HG03342 (cell line): ENCODE measurements at regions not wholly inside any gene's neighbourhood (a gene's known extent, or its start where the extent isn't known, plus 50 kb on each side); places are given as distances from the start of the nearest gene placed in this dataset.

Experiments used
- ATAC-seq: cut with Tn5 transposase; IDR thresholded peaks from one replicate; pipeline ENCODE4 v1.9.1; 2021; ENCODE audit warnings: mild to moderate bottlenecking, moderate library complexity; ENCODE audit not compliant: unreplicated experiment

DNA sequence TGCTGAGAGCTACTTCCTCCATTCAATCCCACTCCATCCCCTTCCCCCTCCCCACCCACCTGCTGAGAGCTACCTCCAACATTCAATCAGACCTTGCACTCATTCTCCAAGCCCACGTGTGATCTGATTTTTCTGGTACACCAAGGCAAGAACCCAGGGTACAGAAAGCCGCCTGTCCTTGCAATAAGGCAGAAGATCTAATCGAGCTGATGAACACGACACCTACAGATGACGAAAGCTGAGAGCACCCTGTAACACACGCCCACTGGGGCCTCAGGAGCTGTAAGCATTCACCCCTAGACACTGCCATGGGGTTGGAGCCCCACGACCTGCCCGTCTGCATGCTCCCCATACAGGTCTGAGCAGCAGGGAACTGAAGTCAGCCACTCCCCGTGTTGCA, 58.3 kb downstream of the TRIML1 start:
- no peak for ATAC-seq

DNA sequence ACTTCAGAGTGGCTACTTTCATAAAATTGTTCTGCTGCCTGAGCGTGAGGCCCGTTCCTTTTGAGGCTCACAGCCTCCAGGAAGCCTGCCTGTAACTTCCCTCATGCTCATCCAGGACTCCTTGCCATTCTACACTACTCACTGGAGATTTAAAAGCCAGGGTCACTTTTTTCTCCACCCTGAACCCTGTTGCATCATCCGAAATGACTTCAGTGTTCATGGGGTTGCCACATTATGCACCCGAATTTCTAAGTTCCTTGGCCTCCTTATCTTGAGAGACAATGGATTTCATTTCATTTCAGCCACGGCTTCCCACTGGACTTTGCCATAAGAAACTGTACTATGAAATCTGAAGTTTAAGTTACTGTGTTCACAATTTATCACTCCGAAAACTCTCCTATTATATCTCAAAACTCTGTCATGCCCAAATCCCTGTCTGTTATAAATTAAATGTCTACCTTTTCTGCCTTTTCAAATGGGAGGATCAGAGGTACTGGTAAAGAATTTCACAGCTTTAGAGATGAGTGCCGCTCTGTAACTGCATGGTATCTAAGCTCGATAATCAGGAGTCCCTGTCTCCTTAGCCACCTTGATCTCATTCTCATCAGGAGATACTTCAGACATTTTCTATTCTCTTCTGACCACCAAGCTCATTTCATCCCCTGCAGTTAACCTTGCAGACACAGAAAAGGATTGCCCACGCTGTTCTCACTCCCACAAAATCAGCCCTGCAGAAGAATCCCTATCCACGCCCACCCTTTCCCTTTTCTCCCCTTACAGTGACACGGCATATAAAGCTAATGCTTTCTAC, 59.9 kb downstream of the TRIML1 start:
- no peak for ATAC-seq

DNA sequence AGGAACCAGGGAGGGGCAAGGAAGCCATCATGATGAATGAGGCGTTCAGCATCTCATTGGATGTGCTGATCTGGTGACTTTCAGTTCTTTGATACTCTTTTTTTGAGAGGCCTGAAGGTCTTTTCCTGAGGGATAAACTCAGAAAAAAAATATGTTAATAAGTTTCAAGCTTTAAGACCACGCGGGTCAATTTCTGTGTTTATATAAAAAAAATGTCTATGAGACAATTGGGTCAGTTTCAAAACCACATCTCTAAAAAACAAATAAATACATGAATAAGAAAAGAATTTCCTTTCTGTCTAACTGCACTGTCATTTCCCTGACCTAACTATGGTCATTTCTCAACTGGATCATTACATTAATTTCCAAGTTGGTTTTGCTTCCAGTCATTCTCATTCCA, 62.6 kb downstream of the TRIML1 start:
- ATAC-seq: no peak

DNA sequence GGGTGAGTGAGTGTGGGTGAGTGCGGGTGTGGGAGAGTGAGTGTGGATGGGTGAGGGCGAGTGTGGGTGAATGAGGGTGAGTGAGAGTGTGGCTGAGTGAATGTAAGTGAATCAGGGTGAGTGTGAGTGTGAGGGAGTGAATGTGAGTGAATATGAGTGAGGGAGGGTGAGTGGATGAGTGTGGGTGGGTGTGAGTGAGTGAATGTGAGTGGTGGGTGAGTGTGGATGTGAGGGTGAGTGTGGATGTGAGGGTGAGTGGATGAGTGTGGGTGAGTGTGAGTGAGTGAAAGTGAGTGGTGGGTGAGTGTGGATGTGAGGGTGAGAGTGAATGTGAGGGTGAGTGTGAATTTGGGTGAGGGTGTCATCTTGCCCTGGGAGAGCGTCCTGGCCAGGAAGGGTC, 67.5 kb downstream of the TRIML1 start:
- no peak for ATAC-seq

DNA sequence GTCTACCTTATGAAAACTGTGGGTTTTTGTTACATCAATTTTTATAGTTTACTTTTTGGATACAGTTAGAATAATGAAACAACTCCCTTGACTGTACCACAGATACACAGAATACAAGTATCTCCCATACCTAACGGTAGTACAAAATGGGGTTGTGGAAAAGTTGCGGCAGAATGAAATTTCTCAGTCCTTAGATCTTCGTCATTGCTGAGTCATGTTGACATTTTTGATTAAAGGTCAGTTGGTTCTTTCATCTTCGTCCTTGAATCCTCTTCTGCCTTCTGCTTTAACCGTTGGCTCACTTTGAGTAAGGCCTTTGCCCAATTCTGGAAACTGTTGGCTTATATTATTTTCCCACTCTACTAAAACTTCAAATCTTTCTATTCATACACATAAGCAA, 75.6 kb downstream of the TRIML1 start:
- no peak for ATAC-seq

- ATAC-seq: no peak
Observed at GRCh38 chr4:188218392-188218791, 79.2 kb downstream of the TRIML1 start.

DNA sequence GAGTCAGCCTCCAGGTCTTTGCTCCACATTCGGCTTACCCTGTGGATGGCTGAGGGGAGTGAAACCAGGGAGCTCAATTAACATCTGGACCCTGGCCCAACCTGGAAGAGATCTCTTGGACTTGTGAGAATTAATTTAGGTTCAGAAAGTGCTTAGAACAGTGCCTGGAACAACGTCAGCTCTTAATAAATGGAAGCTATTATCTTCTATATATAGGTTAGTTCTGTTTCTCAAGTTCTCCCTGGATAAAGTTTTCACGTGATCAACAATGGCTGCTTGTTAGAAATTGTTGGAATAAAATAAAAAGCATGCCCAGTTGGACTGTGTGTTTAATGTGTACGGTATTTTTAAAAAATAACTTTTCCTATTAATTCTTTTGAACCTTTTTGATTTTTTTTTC, 80.8 kb downstream of the TRIML1 start:
- ATAC-seq: no peak

- no peak for ATAC-seq
Observed at GRCh38 chr4:188221090-188221489, 81.8 kb downstream of the TRIML1 start.

GRCh38 chr4:188228279-188228678, 89.0 kb downstream of the TRIML1 start:
- no peak for ATAC-seq

- ATAC-seq: no peak
Observed at GRCh38 chr4:188232428-188232827, 93.2 kb downstream of the TRIML1 start.

GRCh38 chr4:188242041-188242440, 102.8 kb downstream of the TRIML1 start:
- no peak for ATAC-seq

DNA sequence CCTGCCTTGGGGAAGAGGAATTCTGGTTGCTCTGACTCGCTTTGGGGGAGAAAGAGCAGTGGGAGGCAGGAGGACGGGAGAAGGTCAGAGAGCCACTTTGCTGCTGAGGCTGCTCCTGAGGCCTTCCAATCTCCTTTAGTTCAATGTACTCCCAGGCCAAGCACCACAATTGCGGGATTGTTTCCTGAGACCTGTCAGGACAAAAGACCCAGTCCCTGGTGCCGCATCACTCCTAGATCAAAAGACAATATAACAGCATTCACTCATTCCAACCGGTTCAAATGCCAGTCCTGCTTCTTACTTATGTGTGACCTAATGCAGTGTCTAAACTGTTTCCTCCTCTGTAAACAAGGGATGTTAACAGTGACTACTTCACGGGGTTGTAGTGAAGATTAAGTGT, 106.4 kb downstream of the TRIML1 start:
- no peak for ATAC-seq

DNA sequence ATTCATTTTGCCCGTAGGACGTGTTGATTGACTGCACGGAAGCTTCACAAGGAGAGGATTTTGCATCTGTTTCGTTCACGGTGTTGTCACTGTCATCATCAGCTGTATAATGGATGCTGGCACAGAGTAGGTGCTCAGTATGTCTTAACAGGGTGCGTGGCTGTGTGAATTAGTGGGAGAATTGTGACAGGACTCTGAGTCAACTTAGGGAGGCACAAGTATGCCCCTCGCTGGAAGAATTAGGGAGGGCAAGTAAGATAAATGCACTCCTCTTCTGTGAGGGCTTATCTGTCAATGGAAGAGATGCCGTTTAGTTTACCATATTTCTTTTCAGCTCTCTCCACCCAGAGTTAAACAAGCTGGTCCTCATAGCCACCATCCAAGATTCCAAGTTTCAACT, 107.2 kb downstream of the TRIML1 start:
- no peak for ATAC-seq

GRCh38 chr4:188254211-188254610, 115.0 kb downstream of the TRIML1 start:
- ATAC-seq: no peak

- ATAC-seq: no peak
Observed at GRCh38 chr4:188262464-188262863, 123.2 kb downstream of the TRIML1 start.

DNA sequence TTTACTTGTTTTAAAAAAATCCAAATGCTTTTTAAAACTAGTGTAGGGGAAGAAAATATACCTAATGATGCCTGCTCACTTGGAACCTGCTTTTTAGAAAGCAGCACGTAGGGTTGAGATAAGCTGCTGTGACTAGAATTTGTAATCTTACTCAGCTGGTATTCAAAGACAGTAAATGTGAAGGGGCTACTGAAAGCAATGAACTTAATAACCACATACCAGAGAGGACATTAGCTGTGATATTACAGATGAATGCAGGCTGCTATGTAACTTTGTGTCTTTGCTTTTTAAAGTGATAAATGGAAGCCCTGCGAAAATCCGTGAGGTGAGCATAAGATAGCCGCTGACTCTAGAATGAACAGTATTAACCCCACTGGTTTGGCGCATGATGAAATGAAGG, 124.1 kb downstream of the TRIML1 start:
- ATAC-seq: no peak

- no peak for ATAC-seq
Observed at GRCh38 chr4:188266386-188266785, 127.1 kb downstream of the TRIML1 start.

DNA sequence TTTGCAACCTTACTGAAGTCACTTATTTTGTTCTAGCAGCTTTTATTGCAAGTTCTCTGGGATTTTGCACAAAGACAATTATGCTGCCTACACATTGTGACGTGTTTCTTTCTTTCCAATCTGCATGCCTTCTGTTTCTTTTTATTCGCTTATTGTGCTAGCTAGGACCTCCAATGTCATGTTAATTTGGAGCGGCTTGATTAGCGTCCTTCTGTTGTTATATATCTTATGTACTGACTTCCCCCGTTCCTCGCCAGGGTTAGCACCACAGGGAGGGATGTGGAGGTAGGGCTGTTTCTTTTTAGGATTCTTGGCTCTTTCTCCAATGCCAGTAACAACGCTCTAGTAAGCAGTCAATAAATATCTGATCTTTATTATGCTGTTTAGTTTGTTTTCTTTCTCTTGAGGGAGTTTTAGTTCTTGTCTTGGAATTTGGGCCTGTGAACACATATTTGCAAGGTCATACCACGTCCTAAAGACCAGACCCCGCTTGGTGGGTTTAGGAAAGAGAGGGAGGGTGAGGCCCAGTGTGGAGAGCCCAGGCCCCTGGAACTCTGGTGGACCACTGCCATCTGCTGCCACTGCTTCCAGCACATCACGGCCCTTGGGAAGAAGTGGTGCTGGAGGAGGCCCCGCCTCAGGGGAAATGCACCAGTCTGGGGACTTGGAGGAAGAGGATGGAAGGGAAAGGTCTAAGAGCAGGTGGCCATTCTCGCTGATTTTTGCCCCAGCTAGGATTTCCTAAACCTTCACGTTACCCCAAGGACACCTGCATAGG, 129.1 kb downstream of the TRIML1 start:
- no peak for ATAC-seq

GRCh38 chr4:188270273-188271069, 131.2 kb downstream of the TRIML1 start:
- ATAC-seq: no peak

- no peak for ATAC-seq
Observed at GRCh38 chr4:188275686-188276085, 136.4 kb downstream of the TRIML1 start.

DNA sequence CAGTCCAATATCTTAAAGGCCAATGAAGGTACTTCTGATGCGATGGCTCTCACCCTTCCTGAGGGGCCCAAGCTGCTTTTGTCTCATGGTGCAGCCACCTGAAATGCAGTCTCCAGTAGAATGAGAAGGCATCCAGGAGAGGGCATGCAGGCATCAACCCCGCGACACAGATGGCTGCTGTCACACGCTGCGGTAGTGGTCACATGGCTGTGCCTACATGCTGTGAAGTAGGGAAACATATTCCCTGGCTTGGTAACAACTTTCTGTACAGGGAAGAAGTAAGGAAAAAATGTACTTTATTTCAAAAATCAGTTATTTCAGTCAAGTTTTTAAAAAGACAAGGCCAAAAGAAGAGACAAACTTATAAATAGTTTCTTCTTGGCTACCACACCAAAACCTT, 139.9 kb downstream of the TRIML1 start:
- no peak for ATAC-seq
